GM19455 (cell line): ENCODE measurements at regions not wholly inside any gene's neighbourhood (a gene's known extent, or its start where the extent isn't known, plus 50 kb on each side); places are given as distances from the start of the nearest gene placed in this dataset.

ENCODE experiments used
- ATAC-seq: cut with Tn5 transposase; IDR thresholded peaks from one replicate; pipeline ENCODE4 v1.9.1; 2021; ENCODE audit not compliant: unreplicated experiment

DNA sequence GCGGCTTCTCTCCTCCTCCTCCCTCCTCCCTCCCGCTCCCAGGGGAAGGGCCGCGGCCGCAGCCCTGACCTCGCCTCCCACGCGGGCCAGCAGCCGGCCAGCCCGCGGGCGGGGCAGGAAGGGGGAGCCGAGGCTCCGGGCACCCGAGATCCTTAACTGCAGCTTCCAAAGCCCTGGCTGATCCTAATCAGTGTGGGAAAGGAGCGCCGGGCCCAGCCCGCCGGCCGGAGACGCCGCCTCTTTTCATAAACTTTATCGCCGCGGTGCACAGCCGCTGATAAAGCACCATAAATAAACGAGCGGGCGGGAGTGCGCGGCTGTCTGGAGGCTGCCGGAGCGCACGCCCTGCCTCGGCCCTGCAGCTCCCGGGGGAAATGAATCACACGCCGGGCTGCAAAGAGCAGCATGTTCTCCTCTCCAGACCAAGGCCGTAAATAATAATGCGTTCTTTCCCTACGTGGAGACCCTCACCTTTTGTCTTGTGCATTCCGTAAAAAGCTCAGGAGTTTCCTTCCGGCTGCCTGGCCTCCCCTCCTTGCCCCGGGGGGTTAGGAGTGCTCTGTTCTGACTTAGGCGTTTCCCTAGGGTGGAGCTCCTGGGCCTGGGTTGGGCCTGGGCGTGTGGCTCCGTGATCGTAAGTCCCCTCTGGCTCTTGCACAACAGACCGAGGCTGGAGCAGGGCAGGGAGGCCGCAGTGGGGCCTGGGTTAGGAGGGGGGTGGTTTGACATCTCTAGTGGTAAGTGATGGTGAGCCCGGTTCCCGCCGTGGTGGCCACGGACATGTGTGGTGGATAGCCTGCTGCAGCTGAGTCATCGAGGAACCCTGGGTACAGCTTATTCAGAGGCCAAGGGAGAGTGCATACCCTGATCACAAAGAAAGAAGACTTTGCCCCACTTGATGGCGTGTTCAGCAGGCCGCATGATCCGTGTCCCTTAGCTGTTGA is 132.6 kb upstream of the HES1 start:
- ATAC-seq: peak; percentile 64

DNA sequence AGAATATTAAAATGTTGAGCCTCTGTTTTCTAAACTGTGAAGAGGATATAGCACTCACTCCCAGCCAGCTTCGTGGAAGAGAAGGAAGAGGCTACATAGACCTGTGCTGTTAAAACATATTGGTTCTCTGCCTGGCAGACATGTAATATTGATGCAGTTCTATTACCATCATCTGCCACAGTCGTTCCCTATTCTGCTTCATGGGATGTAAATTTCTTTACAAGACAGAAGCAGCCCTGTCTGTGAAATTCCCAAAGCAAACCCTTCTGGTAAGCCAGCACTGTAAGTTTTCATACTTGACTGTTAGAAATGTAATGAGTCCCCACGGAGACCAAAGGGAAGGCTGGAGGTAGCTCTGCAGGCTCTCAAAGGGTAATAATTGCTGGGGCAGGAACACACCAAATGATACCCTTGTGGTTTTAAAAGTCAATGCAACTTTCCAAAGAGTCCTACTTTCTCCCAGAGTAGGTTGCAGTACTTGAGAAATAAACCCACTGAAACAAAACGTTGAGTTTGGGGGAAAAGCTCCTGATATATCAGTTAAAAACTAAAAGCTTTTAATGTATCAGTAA is 129.9 kb upstream of the HES1 start:
- no peak for ATAC-seq

DNA sequence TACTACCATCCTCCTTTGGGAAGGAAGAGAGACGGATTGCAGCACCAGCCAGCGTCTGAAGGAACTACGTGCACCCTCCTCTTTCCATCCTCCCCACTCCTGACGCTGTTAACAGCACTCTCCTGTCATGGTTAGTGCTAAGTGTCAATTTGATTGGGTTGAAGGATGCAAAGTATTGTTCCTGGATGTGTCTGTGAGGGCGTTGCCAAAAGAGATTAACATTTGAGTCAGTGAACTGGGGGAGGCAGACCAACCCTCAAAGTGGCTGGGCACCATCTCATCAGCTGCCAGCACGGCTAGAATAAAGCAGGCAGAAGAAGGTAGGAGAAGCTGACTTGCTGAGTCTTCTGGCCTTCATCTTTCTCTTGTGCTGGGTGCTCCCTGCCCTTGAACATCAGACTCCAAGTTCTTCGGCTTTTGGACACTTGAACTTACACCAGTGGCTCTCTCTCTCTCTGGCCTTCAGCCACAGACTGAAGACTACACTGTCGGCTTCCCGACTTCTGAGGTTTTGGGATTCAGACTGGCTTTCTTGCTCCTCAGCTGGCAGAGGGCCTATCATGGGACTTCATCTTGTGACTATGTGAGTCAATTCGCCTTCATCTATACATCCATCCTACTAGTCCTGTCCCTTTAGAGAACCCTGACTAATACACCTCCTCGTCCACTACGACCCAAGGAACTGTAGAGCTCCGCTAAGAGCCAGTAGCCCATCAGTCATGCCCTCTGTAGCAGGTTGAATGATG is 128.2 kb upstream of the HES1 start:
- no peak for ATAC-seq

DNA sequence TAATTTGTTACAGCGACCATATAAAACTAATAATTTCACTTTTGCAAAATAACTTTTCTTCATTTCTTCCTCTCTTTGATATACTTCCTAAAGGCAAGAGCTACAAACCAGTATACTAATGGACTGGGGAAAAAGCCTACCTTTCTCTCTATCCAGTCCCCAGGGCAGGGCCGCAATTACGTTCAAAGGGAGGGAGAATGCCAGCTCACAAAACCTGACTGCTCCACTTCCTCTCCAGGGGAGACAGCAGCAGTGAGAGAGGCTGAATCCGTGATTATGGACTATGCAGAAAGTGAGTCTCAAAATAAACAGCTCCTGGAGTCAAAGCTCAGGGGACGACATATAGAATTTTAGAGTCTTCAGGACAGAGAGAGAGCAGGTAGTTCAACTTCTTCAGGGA is 126.9 kb upstream of the HES1 start:
- ATAC-seq: no peak

DNA sequence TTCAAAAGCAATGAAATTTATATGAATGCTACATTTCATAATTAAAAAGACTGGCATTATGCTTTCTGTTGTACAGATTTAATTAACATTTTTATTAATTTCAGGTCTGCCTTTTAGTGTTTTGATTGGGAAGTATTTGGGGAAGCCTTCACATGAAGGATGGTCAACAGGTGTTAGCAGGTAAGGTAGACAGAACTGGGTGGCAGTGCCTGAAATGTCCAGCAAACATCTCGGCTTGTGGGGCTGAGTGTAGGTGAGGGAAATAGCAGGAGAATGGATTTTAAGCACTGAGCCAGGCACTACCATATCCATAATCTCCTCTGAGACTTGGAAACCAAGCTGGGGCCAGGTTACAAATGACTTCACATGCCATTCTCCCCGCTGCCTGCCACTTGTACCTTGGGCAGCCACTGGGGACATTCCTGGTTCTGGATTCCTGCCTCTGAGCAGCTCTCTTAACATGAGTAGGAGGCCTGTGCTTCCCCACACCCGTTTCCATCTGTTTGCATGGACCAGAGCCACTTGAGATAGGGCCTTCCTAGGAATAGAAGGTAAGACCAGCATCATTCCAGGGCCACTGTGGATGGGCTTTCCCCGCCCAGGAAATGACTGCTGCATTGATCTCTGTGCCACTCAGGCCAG is 125.9 kb upstream of the HES1 start:
- no peak for ATAC-seq

DNA sequence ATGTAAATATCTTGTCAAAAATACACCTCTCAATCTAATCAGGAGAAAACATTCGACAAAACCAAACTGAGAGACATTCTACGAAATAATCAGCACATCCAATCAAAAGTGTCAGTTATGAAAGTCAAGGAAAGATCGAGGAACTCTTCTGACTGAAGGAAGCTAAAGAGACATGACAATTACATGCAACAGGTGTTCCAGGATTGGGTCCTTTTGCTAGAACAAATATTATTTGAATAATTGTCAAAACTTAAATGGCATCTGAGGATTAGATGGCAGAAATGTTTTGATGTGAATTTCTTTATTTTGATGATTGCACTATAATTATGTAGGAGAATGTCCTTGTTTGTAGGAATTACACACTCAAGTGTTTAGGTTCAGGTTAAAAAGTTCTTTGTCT is 124.1 kb upstream of the HES1 start:
- no peak for ATAC-seq

DNA sequence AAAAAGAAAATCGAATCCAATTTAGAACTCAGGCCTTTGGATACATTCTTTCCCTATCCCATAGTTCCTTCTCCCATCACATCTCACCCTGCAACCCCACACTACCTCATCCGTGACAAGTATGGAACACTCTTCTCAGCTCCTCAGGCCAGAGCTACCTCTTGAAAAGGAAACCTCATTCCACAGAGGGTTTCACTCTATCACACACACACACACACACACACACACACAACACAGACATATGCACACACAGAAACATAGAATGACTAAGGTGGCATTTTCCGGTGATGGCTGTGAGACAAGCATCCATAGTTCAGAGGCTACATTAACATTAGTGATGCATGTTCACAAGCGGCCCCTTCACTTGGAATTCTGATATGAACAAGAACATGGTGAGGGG is 122.0 kb upstream of the HES1 start:
- ATAC-seq: no peak

DNA sequence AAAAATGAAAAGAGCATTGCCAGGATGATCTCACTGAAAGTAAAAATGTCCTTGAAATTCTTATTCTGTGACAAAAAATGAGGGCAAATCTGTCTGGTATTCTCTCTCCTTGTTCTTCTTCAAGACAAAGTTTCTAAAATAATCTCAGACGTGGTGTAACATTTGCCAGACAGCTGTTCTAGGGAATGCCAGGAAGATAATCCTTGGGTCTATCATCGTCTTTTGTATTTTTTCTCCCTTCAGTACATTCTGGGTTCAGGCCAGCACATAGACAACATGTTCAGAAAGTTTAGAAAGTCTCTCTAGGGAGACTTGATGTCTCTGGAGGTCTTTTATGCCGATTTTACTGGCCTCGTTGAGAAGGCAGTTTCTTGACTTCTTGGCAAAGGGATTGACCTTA is 121.2 kb upstream of the HES1 start:
- no peak for ATAC-seq

DNA sequence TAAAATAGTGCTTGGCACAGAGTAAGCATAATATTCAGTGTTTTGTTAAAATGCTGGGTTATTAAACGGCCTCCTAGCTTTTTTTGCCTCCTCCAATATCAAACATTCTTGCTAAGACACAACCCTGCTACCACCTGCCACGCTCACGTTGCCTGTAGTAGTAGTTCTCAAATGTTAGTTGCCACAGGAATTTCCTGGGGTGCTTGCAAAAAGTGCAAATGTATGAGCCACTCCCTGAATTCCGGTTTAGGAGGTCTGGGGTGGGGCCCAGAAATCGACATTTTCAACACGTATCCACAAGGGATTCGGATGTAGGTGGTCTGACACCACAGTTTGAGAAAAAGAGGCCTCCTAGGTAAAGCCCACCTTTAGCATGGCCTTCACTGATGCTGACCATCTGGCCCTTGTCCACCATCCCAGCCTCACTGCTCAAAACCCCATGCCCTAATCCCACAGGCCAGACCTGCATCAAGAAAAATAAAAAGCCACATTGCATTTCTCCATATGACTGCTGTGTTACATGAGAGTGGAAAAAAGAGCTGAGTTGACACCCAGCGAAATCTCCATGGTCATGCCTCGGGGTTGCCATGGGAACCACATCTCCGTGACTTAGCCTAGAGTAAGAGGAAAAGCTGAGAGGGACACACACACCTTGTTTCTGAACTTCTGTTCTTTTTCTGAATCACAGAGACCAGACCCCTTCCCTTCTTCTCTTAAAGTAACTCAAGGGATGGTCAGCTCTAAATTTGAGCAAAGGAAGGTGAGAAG is 116.4 kb upstream of the HES1 start:
- no peak for ATAC-seq

DNA sequence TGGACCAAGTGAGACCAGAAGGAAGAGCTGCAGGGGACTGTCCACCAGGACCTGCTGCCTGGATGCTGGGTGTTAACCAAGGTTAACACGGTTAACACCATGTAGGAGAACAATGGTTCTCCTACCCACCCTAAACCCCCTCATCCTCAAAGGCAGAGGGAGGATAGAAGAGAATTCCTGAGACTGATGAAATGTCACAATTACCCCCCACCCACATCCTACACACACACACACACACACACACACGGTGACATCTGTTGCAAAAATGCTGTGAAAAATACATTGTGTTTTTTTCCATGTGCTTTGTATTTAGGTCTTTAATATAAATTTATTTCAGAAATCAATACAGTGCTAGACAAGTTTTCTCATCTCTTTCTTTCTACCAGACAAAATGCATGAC is 113.9 kb upstream of the HES1 start:
- no peak for ATAC-seq

DNA sequence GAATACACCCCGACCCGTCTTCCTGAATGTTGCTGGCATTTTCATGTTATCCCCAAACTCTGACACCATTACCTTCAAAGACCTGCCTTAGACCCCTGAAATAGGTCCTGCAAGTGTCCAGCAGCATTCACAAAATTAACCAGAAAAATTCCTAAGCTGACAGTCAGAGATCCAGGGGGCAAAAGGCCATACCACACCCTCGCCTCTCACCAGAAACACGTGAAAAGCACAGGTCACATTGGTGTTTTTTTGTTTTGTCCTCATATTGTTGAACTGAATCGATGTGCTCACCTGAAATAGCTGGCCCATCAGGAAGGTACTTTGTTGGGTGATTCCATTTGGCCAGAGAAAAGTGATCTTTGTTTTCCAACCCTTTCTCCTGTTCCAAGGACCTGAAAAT is 113.1 kb upstream of the HES1 start:
- no peak for ATAC-seq

DNA sequence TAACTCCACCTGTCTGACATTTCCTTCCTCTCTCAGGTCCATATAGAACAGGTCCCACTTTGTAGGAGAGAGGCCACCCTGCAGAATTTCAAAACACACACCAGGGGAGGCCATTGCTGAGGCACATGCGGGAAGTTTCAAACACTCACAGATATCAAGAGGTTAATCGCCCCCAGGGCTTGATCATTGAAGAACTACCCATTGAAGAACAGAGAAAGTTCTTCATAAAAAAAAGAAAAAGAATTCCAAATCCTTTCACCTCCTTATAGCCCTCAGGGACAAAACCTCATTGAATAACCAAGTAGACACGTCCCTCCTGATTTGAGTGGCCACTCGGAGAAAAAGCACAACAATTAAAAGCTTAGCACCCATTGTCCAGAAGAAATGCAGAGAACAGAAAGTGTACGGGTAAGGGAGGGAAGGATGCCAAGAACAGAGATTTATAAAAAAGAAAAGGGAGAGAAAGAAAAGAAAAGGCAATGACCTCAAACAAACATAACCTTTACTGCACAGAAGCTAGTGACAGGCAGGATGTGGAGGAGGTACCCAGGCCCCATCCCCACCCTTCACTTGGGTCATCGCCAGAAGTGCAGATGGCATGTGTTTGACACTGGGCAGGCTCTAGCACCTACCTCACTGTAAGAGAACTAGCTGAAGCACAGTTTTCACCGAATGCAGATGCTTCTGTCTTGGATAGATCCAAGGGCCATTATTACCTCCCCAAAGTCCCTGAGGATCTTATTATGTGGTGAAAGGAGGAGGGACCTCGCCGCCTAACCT is 112.3 kb upstream of the HES1 start:
- no peak for ATAC-seq

DNA sequence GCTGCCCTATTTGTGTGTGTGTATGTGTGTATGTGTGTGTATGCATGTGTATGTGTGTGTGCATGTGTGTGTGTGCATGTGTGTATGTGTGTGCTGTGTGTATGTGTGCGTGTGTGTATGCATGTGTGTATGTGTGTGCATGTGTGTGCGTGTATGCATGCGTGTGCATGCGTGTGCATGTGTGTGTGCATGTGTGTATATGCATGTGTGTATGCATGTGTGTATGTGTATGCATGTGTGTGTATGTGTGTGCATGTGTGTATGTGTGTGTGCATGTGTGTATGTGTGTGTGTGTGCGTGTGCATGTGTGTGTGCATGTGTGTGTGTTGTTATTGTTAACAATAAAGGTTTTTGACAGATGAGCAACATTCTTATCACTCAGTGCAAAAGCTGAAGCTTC is 110.8 kb upstream of the HES1 start:
- no peak for ATAC-seq

DNA sequence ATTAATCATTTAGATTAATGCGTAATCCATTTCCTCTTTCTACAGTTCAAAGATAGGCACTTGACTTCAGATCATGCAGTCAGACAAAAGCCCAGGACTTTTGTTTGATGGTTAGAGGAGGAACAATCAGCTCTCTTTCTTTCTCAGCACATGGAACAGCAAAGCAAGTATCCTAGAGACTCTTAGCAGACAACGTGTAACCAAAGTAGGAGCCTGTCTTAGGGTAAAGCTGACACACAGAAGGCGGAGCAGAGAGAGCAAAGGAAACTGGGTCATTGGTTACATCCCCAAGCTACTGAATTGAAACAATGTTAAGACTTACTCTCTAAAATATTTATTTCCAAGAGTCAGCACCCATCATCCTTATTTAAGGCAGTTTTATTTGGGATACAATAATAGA is 110.0 kb upstream of the HES1 start:
- no peak for ATAC-seq

DNA sequence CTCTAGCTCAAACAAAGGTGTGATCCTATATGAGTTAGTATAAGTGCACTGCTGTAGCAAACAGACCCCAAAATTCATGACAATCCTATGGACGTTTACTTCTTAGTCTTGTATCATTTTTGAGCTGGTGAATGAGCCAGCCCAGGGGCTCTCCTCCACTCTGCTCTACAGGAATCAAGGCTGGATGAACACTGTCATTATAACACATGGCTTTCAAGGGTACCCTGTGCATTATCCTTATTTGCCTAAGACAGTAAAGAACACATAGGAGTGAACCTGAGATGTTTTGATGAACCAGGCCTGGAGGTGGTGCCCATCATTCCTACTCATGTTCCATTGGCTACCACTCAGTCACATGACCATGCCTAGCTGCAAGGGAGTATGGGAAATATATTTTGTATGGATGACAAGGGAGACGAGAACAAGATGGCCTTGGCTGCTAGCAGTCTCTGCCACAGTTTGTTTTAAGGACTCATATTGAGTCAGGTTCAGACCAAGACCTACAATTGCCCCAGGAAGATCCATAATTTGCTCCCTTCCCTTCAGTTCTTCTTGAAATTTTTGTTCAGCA is 107.4 kb upstream of the HES1 start:
- ATAC-seq: no peak

DNA sequence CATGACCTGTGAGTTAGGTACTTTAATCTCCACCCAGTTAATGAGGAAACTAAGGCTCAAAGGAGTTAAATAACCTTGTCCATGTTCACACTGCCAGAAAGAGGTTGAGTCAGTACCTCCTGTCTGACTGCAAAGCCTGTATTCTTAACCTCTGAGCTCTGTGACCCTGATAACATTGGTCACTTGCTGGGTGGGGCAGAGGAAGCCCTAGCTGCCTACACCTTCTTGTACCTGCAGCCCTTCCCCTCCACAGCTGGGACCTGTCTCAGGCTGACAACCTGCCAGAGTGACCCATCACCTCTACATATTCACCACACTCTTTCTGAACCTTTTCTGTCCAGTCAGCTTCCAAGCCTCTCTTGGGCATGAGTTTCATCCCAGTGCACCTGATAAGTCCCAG is 106.1 kb upstream of the HES1 start:
- no peak for ATAC-seq

DNA sequence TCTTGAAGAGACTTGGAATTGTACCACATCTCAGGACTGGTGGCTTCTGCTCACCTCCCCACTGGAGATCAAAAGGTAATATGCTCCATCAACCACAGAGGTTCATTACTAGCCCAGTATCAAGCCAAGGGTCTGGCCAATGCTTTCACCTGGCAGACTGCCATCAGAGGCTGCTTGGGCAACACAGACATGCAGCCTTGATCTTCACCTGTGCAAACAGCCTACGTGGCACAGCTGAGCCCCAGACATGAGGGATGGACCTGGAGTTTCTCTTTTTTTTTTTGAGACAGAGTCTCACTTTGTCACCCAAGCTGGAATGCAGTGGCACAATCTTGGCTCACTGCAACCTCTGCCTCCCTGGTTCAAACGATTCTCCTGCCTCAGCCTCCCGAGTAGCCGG is 105.6 kb upstream of the HES1 start:
- no peak for ATAC-seq

DNA sequence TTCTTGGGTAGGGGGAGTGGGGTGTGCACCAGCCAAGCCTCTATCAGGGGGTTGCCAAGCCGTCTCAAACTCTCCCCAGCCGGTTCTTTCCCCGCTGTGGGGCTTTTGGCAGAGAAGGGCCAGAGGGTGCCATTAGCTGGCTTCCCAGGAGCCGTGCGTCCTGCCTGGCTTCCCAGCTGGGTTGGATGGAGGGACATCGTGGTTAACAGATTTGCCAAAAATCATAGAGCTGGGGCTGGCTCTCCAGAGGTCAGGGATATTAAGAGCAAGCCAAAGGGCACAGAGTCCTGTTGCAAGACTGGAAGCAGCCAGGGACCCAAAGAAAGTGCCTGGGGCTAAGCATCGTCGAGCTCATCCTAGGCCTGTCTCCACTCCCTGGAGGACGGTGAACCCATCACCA is 104.6 kb upstream of the HES1 start:
- ATAC-seq: no peak

DNA sequence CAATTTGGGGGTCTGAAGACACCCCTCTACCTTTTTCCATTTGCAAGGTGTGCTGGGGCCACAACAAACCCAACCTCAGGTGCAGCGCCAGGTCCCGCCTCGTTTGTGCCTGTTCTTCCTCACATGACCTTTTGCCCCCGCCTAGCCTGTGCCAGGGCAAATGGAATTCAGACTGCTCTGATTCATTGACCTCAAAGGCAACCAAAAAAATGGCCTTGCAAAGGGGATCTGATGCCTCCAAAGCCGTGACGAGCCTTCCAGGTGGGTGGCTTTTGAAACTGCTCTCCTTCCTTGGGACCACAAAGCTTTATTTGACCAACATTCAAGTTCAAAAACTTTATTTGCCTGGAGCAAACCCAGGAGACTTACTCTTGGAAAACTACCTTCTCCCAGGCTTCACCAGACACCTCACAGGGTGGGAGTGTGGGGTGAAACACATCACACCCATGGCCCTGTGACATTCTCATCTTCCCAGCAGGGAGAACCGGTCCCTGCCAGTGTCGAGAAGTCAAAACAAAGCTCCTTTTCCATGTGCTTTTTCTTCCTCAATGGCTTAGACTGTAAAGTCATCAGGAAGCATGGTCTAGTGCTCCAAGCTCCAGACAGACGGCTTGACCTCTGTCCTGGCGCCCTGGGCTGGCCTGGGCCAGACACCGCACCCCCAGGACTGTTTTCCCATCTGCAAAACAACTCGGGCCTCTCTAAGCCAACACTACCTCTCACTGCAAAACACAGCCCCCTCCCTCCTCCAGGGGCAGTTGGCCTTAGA is 103.9 kb upstream of the HES1 start:
- no peak for ATAC-seq
